ENCODE measurements at regions not wholly inside any gene's neighbourhood (a gene's known extent, or its start where the extent isn't known, plus 50 kb on each side); places are given as distances from the start of the nearest gene placed in this dataset.
A peak's percentile ranks its signal among the peaks of the same experiment; 100 is the strongest.

- no peak for DNase-seq (ENCODE audit: low spot score)
Measured at GRCh38 chr20:17819395-17820093, 119.8 kb downstream of the BANF2 start.

GRCh38 chr20:17818187-17818586, 118.4 kb downstream of the BANF2 start:
- DNase-seq (ENCODE audit: low spot score), result no peak

- DNase-seq (ENCODE audit: low spot score), result no peak
Measured at GRCh38 chr20:17816804-17817587, 117.2 kb downstream of the BANF2 start.

- no peak for DNase-seq (ENCODE audit: low spot score)
Measured at GRCh38 chr20:17811628-17811965, 111.8 kb downstream of the BANF2 start.

GRCh38 chr20:17810847-17811627, 111.3 kb downstream of the BANF2 start:
- DNase-seq (ENCODE audit: low spot score), result no peak

GRCh38 chr20:17810062-17810631, 110.4 kb downstream of the BANF2 start:
- no peak for DNase-seq (ENCODE audit: low spot score)

- DNase-seq (ENCODE audit: low spot score), result no peak
Measured at GRCh38 chr20:17809362-17810061, 109.7 kb downstream of the BANF2 start.

GRCh38 chr20:17808782-17809181, 109.0 kb downstream of the BANF2 start:
- DNase-seq (ENCODE audit: low spot score), result no peak

- peak; percentile 37 for DNase-seq (ENCODE audit: low spot score)
Measured at GRCh38 chr20:17808357-17808756, 108.6 kb downstream of the BANF2 start.

GRCh38 chr20:17807651-17808050, 107.9 kb downstream of the BANF2 start:
- no peak for DNase-seq (ENCODE audit: low spot score)

GRCh38 chr20:17806739-17807441, 107.1 kb downstream of the BANF2 start:
- DNase-seq (ENCODE audit: low spot score), result peak; percentile 63

GRCh38 chr20:17806107-17806506, 106.3 kb downstream of the BANF2 start:
- DNase-seq (ENCODE audit: low spot score), result no peak

GRCh38 chr20:17803765-17804164, 104.0 kb downstream of the BANF2 start:
- no peak for DNase-seq (ENCODE audit: low spot score)

GRCh38 chr20:17799575-17800227, 99.9 kb downstream of the BANF2 start:
- DNase-seq (ENCODE audit: low spot score), result no peak

- DNase-seq (ENCODE audit: low spot score), result no peak
Measured at GRCh38 chr20:17798601-17799000, 98.8 kb downstream of the BANF2 start.

- DNase-seq (ENCODE audit: low spot score), result no peak
Measured at GRCh38 chr20:17797579-17797978, 97.8 kb downstream of the BANF2 start.

GRCh38 chr20:17797161-17797560, 97.4 kb downstream of the BANF2 start:
- no peak for DNase-seq (ENCODE audit: low spot score)

GRCh38 chr20:17796091-17796563, 96.4 kb downstream of the BANF2 start:
- DNase-seq (ENCODE audit: low spot score), result peak; percentile 52

- no peak for DNase-seq (ENCODE audit: low spot score)
Measured at GRCh38 chr20:17795501-17796071, 95.8 kb downstream of the BANF2 start.

- no peak for DNase-seq (ENCODE audit: low spot score)
Measured at GRCh38 chr20:17795003-17795402, 95.2 kb downstream of the BANF2 start.
